Body of pancreas (tissue), 4 donors: ENCODE measurements at regions not wholly inside any gene's neighbourhood (a gene's known extent, or its start where the extent isn't known, plus 50 kb on each side); places are given as distances from the start of the nearest gene placed in this dataset.

ENCODE experiments used
- ATAC-seq: fragments of 150-250 bp; one replicate; pipeline ENCODE4 v1.9.1; 2016
- DNase-seq, 4 donors: peaks; one replicate each; pipeline ENCODE4 v3.0.0-alpha.2; 2019
- H3K27ac ChIP-seq, 4 donors: fragments of 200-600 bp; sonication (generic); 1 replicate in 3 of 4; 2 replicates in 1 of 4; pipeline versions ENCODE4 v1.5.1 to v1.6.1; 2016 to 2019; ENCODE audit warnings: mild to moderate bottlenecking in 1 of 4, mixed read lengths in 1 of 4, moderate library complexity in 1 of 4
- H3K27me3 ChIP-seq, 2 donors: fragments of 200-600 bp; sonication (generic); one replicate each; pipeline ENCODE4 v1.6.0; 2016; ENCODE audit warnings: mild to moderate bottlenecking in 1 of 2
- H3K36me3 ChIP-seq, 2 donors: fragments of 200-600 bp; sonication (generic); replicated peaks in 1 of 2; 2 replicates each; pipeline ENCODE4 v1.5.1; 2016; ENCODE audit warnings: low read depth in 2 of 2; ENCODE audit not compliant: insufficient read depth in 1 of 2
- H3K4me1 ChIP-seq: fragments of 200-600 bp; sonication (generic); one replicate; pipeline ENCODE4 v1.6.0; 2016
- H3K4me3 ChIP-seq, 2 donors: fragments of 200-600 bp; sonication (generic); 1 replicate in 1 of 2; 2 replicates in 1 of 2; pipeline ENCODE4 v1.5.1; 2016 to 2019
- H3K9me3 ChIP-seq, 3 donors: fragments of 200-600 bp; sonication (generic); 1 replicate in 2 of 3; 2 replicates in 1 of 3; pipeline ENCODE4 v1.5.1; 2016
- CTCF ChIP-seq, 7 experiments: fragments of 450-650 bp in 4 of 7; fragments of 200-600 bp in 3 of 7; sonication (generic) in 3 of 7; IDR thresholded peaks; one replicate each; pipeline ENCODE4 v1.5.1; 2016 to 2019; ENCODE audit warnings: antibody characterized with exemption in 7 of 7
- POLR2A ChIP-seq, 3 donors: fragments of 450-650 bp; IDR thresholded peaks; one replicate each; pipeline ENCODE4 v1.6.1; 2016; ENCODE audit warnings: antibody characterized with exemption in 3 of 3, mild to moderate bottlenecking in 2 of 3
- WGBS, 2 donors: methylation state at CpG; one replicate each; pipeline ENCODE4 v1.1.5; 2017; 5-methylcytosine and 5-hydroxymethylcytosine counted together
- intact Hi-C: fragments of 100-400 bp; cut with DNase I; formaldehyde crosslinking; loops from one replicate; pipeline ENCODE4 v1.15.1; 2023

DNA sequence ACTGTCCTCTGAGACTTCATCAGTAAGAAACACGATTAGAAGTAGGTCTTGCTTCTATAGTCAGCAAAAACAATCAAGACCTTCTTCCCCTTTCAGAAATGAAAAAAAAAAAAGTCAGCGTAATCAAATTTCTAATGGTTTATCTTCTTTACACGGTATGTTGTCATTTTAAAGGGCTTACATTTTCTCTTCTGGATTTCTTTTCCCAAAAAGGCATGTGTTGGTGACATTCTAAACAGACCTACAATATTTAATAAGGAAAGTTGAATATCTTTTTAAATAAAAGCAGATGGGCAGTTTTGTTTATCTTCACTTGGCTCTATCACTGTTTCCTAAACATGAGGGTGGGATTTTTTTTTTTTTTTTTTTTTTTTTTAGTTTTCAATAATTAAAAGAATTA, 197.3 kb upstream of the ADAMTS9 start:
- Histone ChIP-seq H3K36me3 (no peaks in the 10 kb centered on the region), H3K27me3 (no peaks in the 10 kb centered on the region), H3K4me1 (no peaks in the 10 kb centered on the region), H3K27ac (no peak overlapping the region), H3K4me3 (no peak overlapping the region), H3K9me3 (no peaks in the 10 kb centered on the region)
- DNase-seq (no peak), ATAC-seq (no peak)
- TF ChIP-seq CTCF (IDR thresholded peaks at IDR 0.05) (no peak), POLR2A (IDR thresholded peaks at IDR 0.05) (no peak)
- WGBS, 2 donors, result 58 to 72% methylated on average over 3 of the region's 3 CpGs
- intact Hi-C loops, result no loop called here

DNA sequence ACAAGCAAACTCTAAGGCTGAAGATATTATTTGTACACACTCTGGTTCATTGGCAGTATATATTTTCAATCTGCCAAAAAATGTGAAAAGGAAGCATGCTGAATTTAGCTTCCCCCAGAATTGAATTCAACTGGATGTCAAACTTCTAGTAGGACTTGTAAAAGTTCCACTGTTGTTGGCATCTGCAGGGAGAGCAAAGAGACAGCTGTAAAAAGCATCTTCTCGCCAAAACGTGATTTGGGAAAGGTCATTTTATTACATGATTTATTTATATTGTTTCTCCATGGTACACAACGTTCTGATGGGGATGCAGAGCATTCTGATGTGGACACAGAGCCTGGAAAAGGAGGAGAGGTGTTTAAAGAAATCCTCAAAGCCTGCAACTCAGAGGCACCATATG, 196.7 kb upstream of the ADAMTS9 start:
- intact Hi-C loops, result no loop called here
- Histone ChIP-seq H3K36me3 (no peaks in the 10 kb centered on the region), H3K27me3 (no peaks in the 10 kb centered on the region), H3K4me1 (no peaks in the 10 kb centered on the region), H3K27ac (no peak overlapping the region), H3K9me3 (no peaks in the 10 kb centered on the region), H3K4me3 (no peak overlapping the region)
- no peak for TF ChIP-seq POLR2A (IDR thresholded peaks at IDR 0.05)
- TF ChIP-seq CTCF (IDR thresholded peaks at IDR 0.05), result no peak
- WGBS, 2 donors, result 58 to 63% methylated on average over 3 of the region's 3 CpGs
- DNase-seq (no peak), ATAC-seq (no peak)

DNA sequence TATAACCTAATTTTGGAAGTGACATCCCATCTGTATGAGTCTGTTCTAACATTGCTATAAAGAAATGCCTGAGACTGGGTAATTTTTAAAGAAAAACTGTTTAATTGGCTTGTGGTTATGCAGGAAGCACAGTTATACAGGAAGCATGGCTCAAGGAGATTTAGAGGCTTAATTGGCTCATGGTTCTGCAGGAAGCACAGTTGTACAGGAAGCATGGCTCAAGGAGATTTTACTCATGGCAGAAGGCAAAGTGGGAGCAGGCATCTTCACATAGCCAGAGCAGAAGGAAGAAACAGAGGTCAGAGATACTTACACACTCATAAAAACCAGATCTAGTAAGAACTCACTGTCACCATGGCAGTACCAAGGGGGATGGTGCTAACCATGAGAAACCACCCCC, 193.1 kb upstream of the ADAMTS9 start:
- no peaks in the 10 kb centered on the region for H3K4me1 ChIP-seq
- H3K27me3 ChIP-seq, result no peaks in the 10 kb centered on the region
- DNase-seq, result no peak
- ATAC-seq, result no peak
- H3K4me3 ChIP-seq, result no peak overlapping the region
- H3K36me3 ChIP-seq, result no peaks in the 10 kb centered on the region
- intact Hi-C loops, result no loop called here
- TF ChIP-seq CTCF (IDR thresholded peaks at IDR 0.05), result no peak
- TF ChIP-seq POLR2A (IDR thresholded peaks at IDR 0.05), result no peak
- no peaks in the 10 kb centered on the region for H3K9me3 ChIP-seq
- H3K27ac ChIP-seq, result no peak overlapping the region

DNA sequence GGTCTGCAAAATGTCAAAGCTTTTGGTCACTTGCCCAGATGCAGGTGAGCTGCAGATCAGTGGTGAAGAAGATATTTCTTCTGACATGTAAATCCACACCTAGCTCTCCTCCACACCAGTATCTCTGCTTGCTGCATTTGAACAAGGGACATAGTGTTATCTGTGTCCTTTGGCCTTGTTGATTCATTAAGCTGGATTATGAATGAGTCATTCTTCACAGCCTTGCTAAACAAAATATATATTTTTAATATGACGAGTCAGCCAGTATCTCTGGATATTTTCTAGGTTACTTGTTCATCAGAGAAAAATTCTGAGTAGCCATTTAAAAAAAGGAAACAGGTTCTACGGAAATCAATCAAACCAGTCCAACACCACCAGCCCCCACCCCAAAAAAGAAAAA, 190.6 kb upstream of the ADAMTS9 start:
- Histone ChIP-seq H3K4me3 (no peak overlapping the region), H3K27ac (no peak overlapping the region), H3K36me3 (no peaks in the 10 kb centered on the region), H3K4me1 (no peaks in the 10 kb centered on the region), H3K27me3 (no peaks in the 10 kb centered on the region), H3K9me3 (no peaks in the 10 kb centered on the region)
- no peak for ATAC-seq
- no peak for DNase-seq
- intact Hi-C loops, result no loop called here
- TF ChIP-seq POLR2A (IDR thresholded peaks at IDR 0.05), result no peak
- no peak for TF ChIP-seq CTCF (IDR thresholded peaks at IDR 0.05)
- WGBS, 2 donors, result 74 to 75% methylated on average over 2 of the region's 2 CpGs

GRCh38 chr3:64873400-64873799, 185.6 kb upstream of the ADAMTS9 start:
- WGBS, 2 donors, result 59 to 69% methylated on average over 1 of the region's 1 CpG
- H3K4me3 ChIP-seq, result no peak overlapping the region
- TF ChIP-seq POLR2A (IDR thresholded peaks at IDR 0.05) (no peak), CTCF (IDR thresholded peaks at IDR 0.05) (no peak)
- H3K4me1 ChIP-seq, result no peaks in the 10 kb centered on the region
- intact Hi-C loops, result no loop called here
- H3K27ac ChIP-seq, result no peak overlapping the region
- no peaks in the 10 kb centered on the region for H3K36me3 ChIP-seq
- no peaks in the 10 kb centered on the region for H3K27me3 ChIP-seq
- ATAC-seq, result no peak
- H3K9me3 ChIP-seq, result no peaks in the 10 kb centered on the region
- DNase-seq, result no peak
